IPS DF 6.9 (cell line): ENCODE measurements at regions not wholly inside any gene's neighbourhood (a gene's known extent, or its start where the extent isn't known, plus 50 kb on each side); places are given as distances from the start of the nearest gene placed in this dataset.

ENCODE experiments used
- DNase-seq: peaks from one replicate; pipeline ENCODE4 v3.0.0-alpha.2; 2013; ENCODE audit warnings: low read depth, low spot score
- H3K27ac ChIP-seq: one replicate; pipeline ENCODE4 v1.5.1; 2013; ENCODE audit warnings: low read length, control low read depth
- H3K27me3 ChIP-seq: 2 replicates; pipeline ENCODE4 v1.6.1; 2013; ENCODE audit warnings: mild to moderate bottlenecking, low read length; ENCODE audit not compliant: control insufficient read depth, insufficient read depth
- H3K36me3 ChIP-seq: 2 replicates; pipeline ENCODE4 v1.6.1; 2013; ENCODE audit warnings: low read length; ENCODE audit not compliant: control insufficient read depth, insufficient read depth
- H3K4me1 ChIP-seq: 2 replicates; pipeline ENCODE4 v1.6.1; 2013; ENCODE audit warnings: low read length; ENCODE audit not compliant: control insufficient read depth, insufficient read depth
- H3K4me3 ChIP-seq: 2 replicates; pipeline ENCODE4 v1.5.1; 2013; ENCODE audit warnings: mild to moderate bottlenecking, low read length
- H3K9me3 ChIP-seq: 2 replicates; pipeline ENCODE4 v1.6.1; 2013; ENCODE audit warnings: low read length, inconsistent platforms; ENCODE audit not compliant: control insufficient read depth, insufficient read depth
- WGBS: extraction: QIAGEN DNeasy Blood & Tissue Kit; methylation state at CpG from one replicate; pipeline ENCODE4 v1.1.7; 2013; ENCODE audit warnings: mixed read lengths, missing lambda C conversion rate; ENCODE audit not compliant: insufficient read length, insufficient coverage; 5-methylcytosine and 5-hydroxymethylcytosine counted together

DNA sequence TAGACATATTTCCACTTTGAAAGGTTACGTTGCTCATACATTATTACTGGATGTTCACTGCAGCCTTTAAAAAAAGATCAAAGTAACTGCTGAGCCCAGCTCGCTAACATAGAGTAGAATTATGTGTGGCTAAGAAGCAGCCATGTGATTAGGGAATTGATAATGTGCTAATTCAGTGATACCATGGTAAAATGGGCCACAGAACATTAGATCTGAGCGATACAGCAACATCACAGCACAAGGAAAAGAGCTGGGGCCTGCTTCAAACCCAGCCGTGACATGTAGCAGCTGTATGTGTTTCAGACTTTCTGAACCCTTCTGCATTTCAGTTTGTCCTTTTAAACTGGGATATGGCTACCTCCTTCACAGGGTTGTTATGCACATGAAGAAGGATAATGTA, 92.3 kb upstream of the LMNTD1 start:
- DNase-seq, result no peak
- H3K27ac ChIP-seq, result no peak overlapping the region
- H3K4me1 ChIP-seq, result no peaks in the 10 kb centered on the region
- H3K4me3 ChIP-seq, result no peak overlapping the region
- H3K36me3 ChIP-seq, result no peaks in the 10 kb centered on the region
- H3K27me3 ChIP-seq, result no peaks in the 10 kb centered on the region
- no CpG with 5 or more reads among the region's 4 CpGs for WGBS
- H3K9me3 ChIP-seq, result no peaks in the 10 kb centered on the region

DNA sequence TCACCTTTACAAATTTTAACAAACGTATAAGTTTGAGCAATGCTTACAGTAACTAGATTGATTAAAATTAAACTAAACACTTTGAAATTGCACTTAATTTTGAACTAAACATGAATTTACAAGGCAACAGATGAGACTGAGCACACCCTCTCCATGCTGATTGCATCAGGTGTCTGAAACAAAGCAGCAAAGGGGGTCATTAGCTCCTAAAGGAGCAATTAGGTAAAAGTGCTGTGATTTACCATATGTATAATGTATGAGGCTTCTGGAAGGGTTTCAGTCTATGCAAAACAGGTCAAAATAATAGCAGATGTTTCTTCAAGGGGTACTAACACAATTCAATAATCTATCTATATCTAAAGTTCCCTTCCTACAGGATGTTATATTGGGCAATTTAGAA, 98.8 kb upstream of the LMNTD1 start:
- DNase-seq, result no peak
- no peaks in the 10 kb centered on the region for H3K36me3 ChIP-seq
- WGBS, result no CpG with 5 or more reads among the region's 1 CpG
- H3K27me3 ChIP-seq, result no peaks in the 10 kb centered on the region
- H3K4me3 ChIP-seq, result no peak overlapping the region
- H3K4me1 ChIP-seq, result no peaks in the 10 kb centered on the region
- no peaks in the 10 kb centered on the region for H3K9me3 ChIP-seq
- H3K27ac ChIP-seq, result no peak overlapping the region

GRCh38 chr12:25652371-25652770, 99.3 kb upstream of the LMNTD1 start:
- Histone ChIP-seq H3K9me3 (no peaks in the 10 kb centered on the region), H3K4me1 (no peaks in the 10 kb centered on the region), H3K4me3 (no peak overlapping the region), H3K27ac (no peak overlapping the region), H3K36me3 (no peaks in the 10 kb centered on the region), H3K27me3 (no peaks in the 10 kb centered on the region)
- no CpG with 5 or more reads among the region's 2 CpGs for WGBS
- DNase-seq, result no peak

DNA sequence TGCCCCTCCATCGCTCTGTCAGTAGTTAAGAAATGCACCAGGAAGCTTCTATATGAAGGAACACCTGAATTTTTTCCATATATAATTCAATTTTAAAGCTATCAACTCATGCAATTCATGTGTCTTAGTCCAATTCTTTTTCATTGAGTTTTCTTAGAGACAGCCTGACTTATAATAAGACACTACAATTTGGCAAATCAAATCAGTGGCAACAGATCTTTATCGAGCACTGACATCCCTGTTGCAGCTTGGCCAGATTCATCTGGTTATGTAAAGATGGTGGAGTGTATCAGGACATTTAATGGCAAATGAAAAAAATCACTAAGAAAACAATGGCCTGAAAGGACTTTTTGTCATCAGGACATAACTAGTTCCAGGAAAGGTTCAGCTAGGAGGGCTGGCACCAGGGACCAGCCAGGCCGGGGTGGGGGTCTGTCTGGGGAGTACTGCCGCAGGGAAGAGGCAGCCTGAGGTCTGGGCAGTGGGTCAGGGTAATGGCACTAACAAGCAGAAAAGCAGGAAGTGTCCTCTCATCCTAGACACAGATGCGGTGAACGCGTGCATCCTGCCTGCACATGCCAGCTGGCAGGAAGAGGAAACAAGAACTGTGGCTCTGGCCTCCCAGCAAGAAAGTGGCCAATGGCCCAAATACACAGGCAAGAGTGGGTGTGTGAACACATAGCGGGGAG, 100.5 kb upstream of the LMNTD1 start:
- Histone ChIP-seq H3K9me3 (no peaks in the 10 kb centered on the region), H3K36me3 (no peaks in the 10 kb centered on the region), H3K4me3 (no peak overlapping the region), H3K27ac (no peak overlapping the region), H3K27me3 (no peaks in the 10 kb centered on the region), H3K4me1 (no peaks in the 10 kb centered on the region)
- DNase-seq, result no peak
- WGBS, result no CpG with 5 or more reads among the region's 8 CpGs

DNA sequence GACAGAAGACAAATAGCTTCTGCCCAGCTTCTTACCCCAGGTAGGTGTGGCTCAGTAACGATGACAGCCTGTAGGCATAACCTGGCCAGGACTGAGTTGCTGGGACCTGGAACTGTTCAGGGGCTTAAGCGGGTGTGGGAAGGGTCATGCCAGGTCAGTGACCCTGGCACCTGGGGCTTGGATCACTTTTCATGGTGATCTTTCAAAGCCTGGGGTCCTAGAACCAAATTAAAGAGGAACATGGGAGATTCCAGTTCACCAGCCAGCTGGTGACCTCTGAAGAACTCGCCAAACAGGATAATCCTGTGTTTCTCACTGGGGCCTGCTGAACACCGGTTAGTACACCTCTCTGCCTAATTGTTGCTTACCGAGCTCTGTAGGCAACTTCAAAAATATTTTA, 102.6 kb upstream of the LMNTD1 start:
- no peak for DNase-seq
- Histone ChIP-seq H3K36me3 (no peaks in the 10 kb centered on the region), H3K4me3 (no peak overlapping the region), H3K27ac (no peak overlapping the region), H3K27me3 (no peaks in the 10 kb centered on the region), H3K4me1 (no peaks in the 10 kb centered on the region), H3K9me3 (no peaks in the 10 kb centered on the region)
- no CpG with 5 or more reads among the region's 5 CpGs for WGBS

- no peaks in the 10 kb centered on the region for H3K4me1 ChIP-seq
- no peaks in the 10 kb centered on the region for H3K9me3 ChIP-seq
- H3K27me3 ChIP-seq, result no peaks in the 10 kb centered on the region
- no peaks in the 10 kb centered on the region for H3K36me3 ChIP-seq
- no peak for DNase-seq
- H3K4me3 ChIP-seq, result no peak overlapping the region
- no CpG with 5 or more reads among the region's 2 CpGs for WGBS
- H3K27ac ChIP-seq, result no peak overlapping the region
These were observed 106.5 kb upstream of the LMNTD1 start for GRCh38 chr12:25659621-25660020.

DNA sequence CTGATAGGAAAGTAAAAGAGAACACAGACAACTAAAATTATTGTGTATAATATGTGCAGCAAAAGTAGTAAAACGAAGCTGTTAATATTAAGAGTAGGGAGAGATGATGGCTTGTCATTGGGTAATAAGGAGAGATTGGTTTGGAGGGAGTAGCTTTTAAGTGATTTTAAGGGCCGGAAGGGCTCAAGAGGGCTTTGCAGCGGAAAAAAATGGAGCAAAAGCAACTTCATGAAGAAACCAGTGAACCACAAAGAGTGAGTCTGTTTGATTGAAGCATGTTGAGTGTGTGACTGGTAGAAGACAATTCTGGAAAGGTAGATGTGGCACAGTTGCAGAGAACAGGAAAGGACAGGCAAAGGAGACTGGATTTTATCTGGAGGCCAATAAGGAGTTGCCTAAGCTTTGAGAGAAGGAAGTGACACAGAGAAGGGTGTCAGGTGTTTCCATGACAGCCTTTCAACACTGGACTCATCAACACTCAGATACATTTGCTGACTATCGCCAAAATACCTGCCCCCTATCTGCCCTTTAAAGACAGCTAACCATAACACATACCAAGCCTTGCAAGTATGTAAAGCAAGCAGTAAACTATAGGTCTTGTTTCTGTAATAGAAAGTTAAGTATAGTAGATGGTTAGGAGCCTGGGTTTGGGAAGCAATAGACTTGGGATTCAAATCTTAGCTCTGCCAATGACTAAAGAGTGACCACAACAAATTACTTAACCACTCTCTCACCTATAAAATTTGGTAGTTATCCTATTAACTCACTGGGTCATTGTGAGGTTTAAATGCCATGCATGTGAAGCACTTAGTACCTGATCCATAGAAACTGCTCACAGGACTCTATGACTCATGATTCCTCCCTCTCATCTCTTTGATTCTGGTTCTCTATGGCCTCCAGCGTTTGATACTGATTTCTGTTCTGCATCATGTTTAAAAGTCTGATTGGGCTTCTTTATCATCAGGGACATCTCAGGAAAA, 117.3 kb upstream of the LMNTD1 start:
- H3K27me3 ChIP-seq, result no peaks in the 10 kb centered on the region
- H3K9me3 ChIP-seq, result no peaks in the 10 kb centered on the region
- DNase-seq, result no peak
- no peaks in the 10 kb centered on the region for H3K36me3 ChIP-seq
- H3K27ac ChIP-seq, result no peak overlapping the region
- 100% methylated on average over 1 of the region's 5 CpGs for WGBS
- H3K4me3 ChIP-seq, result no peak overlapping the region
- no peaks in the 10 kb centered on the region; the same call in 1 of the 2 replicates for H3K4me1 ChIP-seq

DNA sequence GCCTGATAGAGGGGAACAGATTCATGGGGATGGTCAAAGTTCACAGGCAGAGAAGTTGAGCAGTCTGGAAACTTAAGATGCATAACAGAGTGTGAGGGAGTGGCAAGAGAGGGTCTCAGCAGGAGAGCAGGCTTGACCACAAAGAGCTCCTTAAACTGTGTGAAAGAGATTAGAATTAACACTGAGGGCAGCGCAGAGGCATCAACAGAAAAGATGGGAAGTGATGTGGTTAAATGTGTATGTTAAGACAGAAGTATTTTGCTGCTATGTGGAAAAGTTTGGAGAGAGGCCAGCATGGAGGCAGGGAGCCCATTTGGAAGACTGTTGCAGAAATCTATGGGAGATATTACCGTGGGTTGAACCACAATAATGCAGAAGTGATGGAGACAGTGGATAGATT, 122.7 kb upstream of the LMNTD1 start:
- peaks cover 4% of the 10 kb centered on the region for H3K4me1 ChIP-seq
- no peak for DNase-seq
- H3K9me3 ChIP-seq, result no peaks in the 10 kb centered on the region
- no peak overlapping the region for H3K4me3 ChIP-seq
- no peak overlapping the region for H3K27ac ChIP-seq
- H3K27me3 ChIP-seq, result no peaks in the 10 kb centered on the region
- 100% methylated on average over 1 of the region's 2 CpGs for WGBS
- H3K36me3 ChIP-seq, result no peaks in the 10 kb centered on the region

DNA sequence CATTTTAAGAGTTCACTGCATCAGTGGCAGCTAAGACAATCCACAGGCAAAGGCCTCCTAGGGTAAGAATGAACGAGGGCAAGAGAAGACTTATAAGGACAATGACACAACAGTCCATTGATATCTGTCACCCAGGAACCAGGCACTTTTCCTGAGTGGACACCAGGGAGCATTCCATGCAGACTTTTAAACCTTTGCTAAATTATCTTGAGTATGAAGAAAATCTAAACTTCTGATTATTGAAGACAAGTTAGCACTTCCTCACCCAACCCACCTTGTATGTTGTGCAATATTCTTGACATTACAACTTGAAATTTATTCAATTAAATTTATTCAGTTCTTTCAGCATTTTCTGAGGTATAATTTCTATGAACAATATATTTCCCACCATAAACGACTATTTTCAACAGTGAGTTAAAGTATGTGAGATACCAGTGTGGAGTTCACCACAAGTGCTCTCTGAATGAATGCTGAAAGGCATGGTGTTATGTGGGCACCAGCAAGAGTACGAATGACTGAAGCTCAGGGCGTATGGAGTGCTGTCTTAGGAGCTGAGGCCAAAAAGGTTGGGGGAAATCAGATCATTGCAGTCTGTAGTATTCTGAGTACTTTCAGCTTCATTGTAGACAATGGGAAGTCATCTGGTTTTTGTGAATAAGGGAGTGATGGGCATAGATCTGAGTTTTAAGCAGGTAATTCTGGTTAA, 124.3 kb upstream of the LMNTD1 start:
- Histone ChIP-seq H3K27me3 (no peaks in the 10 kb centered on the region), H3K4me3 (no peak overlapping the region), H3K9me3 (no peaks in the 10 kb centered on the region), H3K4me1 (peaks cover 4% of the 10 kb centered on the region), H3K36me3 (no peaks in the 10 kb centered on the region), H3K27ac (no peak overlapping the region)
- no peak for DNase-seq
- no CpG with 5 or more reads among the region's 4 CpGs for WGBS

- Histone ChIP-seq H3K4me3 (no peak overlapping the region), H3K27me3 (no peaks in the 10 kb centered on the region), H3K27ac (no peak overlapping the region), H3K9me3 (no peaks in the 10 kb centered on the region), H3K4me1 (peaks cover 2% of the 10 kb centered on the region; the same call in 1 of the 2 replicates), H3K36me3 (no peaks in the 10 kb centered on the region)
- no CpG with 5 or more reads among the region's 4 CpGs for WGBS
- DNase-seq, result no peak
These were observed 128.5 kb upstream of the LMNTD1 start for GRCh38 chr12:25681580-25681979.
